ENCODE measurements at regions not wholly inside any gene's neighbourhood (a gene's known extent, or its start where the extent isn't known, plus 50 kb on each side); places are given as distances from the start of the nearest gene placed in this dataset.

DNA sequence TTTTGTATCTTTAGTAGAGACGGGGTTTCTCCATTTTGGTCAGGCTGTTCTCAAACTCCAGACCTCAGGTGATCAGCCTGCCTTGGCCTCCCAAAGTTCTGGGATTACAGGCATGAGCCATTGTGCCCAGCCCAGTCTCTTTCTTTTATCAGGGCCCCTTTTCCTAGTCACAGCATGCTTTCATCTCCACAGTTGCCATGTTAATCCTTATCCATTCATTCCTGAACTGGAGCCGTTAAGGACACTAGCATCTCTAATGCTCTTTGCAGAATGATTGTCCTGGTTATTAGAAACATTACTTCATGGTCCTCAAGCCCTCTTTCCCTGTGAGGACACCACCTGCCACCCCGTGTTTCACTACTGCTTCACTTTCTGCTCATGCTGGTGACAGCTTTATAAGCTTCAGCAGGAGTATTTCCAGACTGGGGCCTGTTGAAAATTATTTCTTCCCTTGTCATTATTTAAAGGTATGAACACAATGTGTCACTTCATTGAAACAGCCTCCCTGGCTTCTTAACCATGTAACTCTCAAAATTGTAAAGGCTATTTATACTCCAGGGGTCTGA is 313.9 kb downstream of the BMPER start:
- H4K91ac ChIP-seq (replicated peaks; ENCODE audit: insufficient read length, low read length): no peak overlapping the region
- H2AFZ ChIP-seq (ENCODE audit: low read length): no peak overlapping the region
- no peak overlapping the region for H2BK20ac ChIP-seq (ENCODE audit: low read length)
- H4K5ac ChIP-seq (ENCODE audit: insufficient read length, low read depth, low read length): no peak overlapping the region
- no peak overlapping the region for H3K23ac ChIP-seq (ENCODE audit: insufficient read length)
- no peak overlapping the region for H2BK120ac ChIP-seq (replicated peaks; ENCODE audit: low read depth, low read length)
- H3K27me3 ChIP-seq (replicated peaks in 1 of 4; ENCODE audit: control insufficient read depth in 3 of 4, extremely low read depth in 1 of 4, insufficient read depth in 3 of 4, low read length in 3 of 4): no peaks in the 10 kb centered on the region
- no peaks in the 10 kb centered on the region for H3K79me1 ChIP-seq (ENCODE audit: low read depth, low read length)
- H3K56ac ChIP-seq (replicated peaks; ENCODE audit: insufficient read length, low read depth, low read length): no peak overlapping the region
- H3K4me1 ChIP-seq (replicated peaks in 1 of 4; ENCODE audit: control insufficient read depth in 3 of 4, insufficient read depth in 4 of 4, low read length in 3 of 4): peaks cover 0 to 12% (median 2%) of the 10 kb centered on the region in 4 experiments; a peak in 2 of 7 replicates
- DNase-seq (ENCODE audit: low read depth in 1 of 2, low spot score in 2 of 2) (no peak), FAIRE-seq (no peak)
- peaks cover 2% of the 10 kb centered on the region; the same call in 1 of the 2 replicates for H3K23me2 ChIP-seq (ENCODE audit: low read depth, low read length)
- no peak overlapping the region for H3K14ac ChIP-seq (ENCODE audit: insufficient read length)
- no peak overlapping the region for H4K8ac ChIP-seq (ENCODE audit: extremely low read depth, insufficient read depth, low read length)
- H3K27ac ChIP-seq (ENCODE audit: low read depth, low read length): no peak overlapping the region
- H4K20me1 ChIP-seq (replicated peaks in 1 of 2; ENCODE audit: control insufficient read depth in 1 of 2, insufficient read depth in 2 of 2, low read length in 2 of 2): no peaks in the 10 kb centered on the region
- CTCF ChIA-PET (ENCODE audit: partially characterized antibody): interaction anchor here (0.7 kb wide), 1 partner anchor 22 kb away, joined by 3 read pairs; no protein-coding TSS in a partner anchor
- H3K4ac ChIP-seq (replicated peaks; ENCODE audit: insufficient read length, low read depth, low read length): no peak overlapping the region
- H2BK5ac ChIP-seq (ENCODE audit: low read depth, low read length): no peak overlapping the region
- H3K18ac ChIP-seq (ENCODE audit: extremely low read depth, low read length): no peak overlapping the region
- no peak overlapping the region for H3K4me3 ChIP-seq (ENCODE audit: extremely low read depth in 1 of 4, insufficient read depth in 2 of 4, low read depth in 3 of 4, low read length in 4 of 4)
- H3K36me3 ChIP-seq (ENCODE audit: control insufficient read depth in 2 of 4, insufficient read depth in 4 of 4, low read length in 3 of 4): no peaks in the 10 kb centered on the region
- no peak overlapping the region for H3K4me2 ChIP-seq (ENCODE audit: insufficient read depth in 1 of 2, low read depth in 2 of 2, low read length in 2 of 2)
- no peak overlapping the region for H2BK12ac ChIP-seq (ENCODE audit: low read depth, low read length)
- H3K9me3 ChIP-seq (ENCODE audit: insufficient read depth in 2 of 2, low read depth in 1 of 2, low read length in 1 of 2): no peaks in the 10 kb centered on the region
- no peak for TF ChIP-seq CHD1 (IDR thresholded peaks at IDR 0.05; ENCODE audit: low read depth, low read length)
- TF ChIP-seq, protein P1, sequence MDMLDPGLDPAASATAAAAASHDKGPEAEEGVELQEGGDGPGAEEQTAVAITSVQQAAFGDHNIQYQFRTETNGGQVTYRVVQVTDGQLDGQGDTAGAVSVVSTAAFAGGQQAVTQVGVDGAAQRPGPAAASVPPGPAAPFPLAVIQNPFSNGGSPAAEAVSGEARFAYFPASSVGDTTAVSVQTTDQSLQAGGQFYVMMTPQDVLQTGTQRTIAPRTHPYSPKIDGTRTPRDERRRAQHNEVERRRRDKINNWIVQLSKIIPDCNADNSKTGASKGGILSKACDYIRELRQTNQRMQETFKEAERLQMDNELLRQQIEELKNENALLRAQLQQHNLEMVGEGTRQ (IDR thresholded peaks at IDR 0.05; ENCODE audit: low read length): no peak
- no peak for TF ChIP-seq RBBP5 (IDR thresholded peaks at IDR 0.05; ENCODE audit: borderline replicate concordance, low read depth, low read length)
- no peak for TF ChIP-seq E2F6 (IDR thresholded peaks at IDR 0.05)
- no peak overlapping the region for H3K9ac ChIP-seq (replicated peaks in 1 of 4; ENCODE audit: extremely low read depth in 1 of 4, low read depth in 3 of 4, low read length in 3 of 4)
- WGBS, 2 experiments (ENCODE audit: extremely low coverage in 1 of 2, insufficient coverage in 1 of 2, insufficient read length in 1 of 2, insufficient replicate concordance in 2 of 2, low coverage in 1 of 2, low lambda C conversion rate in 2 of 2, missing lambda C conversion rate in 1 of 2): 87% methylated on average over 3 of the region's 3 CpGs; no CpG with 5 or more reads in 1 of the 2 experiments
- H3K79me2 ChIP-seq (ENCODE audit: control insufficient read depth in 1 of 2, insufficient read depth in 2 of 2, low read length in 2 of 2): no peaks in the 10 kb centered on the region
- H2BK15ac ChIP-seq (ENCODE audit: low read length): no peak overlapping the region
- no peak overlapping the region for H2AK5ac ChIP-seq (ENCODE audit: low read depth, low read length)
- POLR2A ChIA-PET (ENCODE audit: partially characterized antibody): no interaction called here

Data from H1 (cell line).